Stomach smooth muscle (tissue), 2 donors: ENCODE measurements at regions not wholly inside any gene's neighbourhood (a gene's known extent, or its start where the extent isn't known, plus 50 kb on each side); places are given as distances from the start of the nearest gene placed in this dataset.
"Not testable (repeated sequence)": the region's sequence is repeated elsewhere in the genome, so short reads cannot be mapped to it uniquely, and the experiment has no call there.

ENCODE experiments used
- H3K27ac ChIP-seq: one replicate; pipeline ENCODE4 v1.7.0; 2013; ENCODE audit warnings: mild to moderate bottlenecking, low read length, inconsistent platforms
- H3K27me3 ChIP-seq, 2 donors: one replicate each; pipeline ENCODE4 v1.7.0; 2013; ENCODE audit warnings: low read length in 2 of 2; ENCODE audit not compliant: insufficient read depth in 2 of 2, control insufficient read depth in 1 of 2
- H3K36me3 ChIP-seq, 2 donors: one replicate each; pipeline ENCODE4 v1.7.0; 2013; ENCODE audit warnings: low read length in 2 of 2; ENCODE audit not compliant: control insufficient read depth in 2 of 2, insufficient read depth in 2 of 2
- H3K4me1 ChIP-seq: one replicate; pipeline ENCODE4 v1.7.0; 2013; ENCODE audit warnings: low read length; ENCODE audit not compliant: control insufficient read depth, insufficient read depth
- H3K4me3 ChIP-seq, 2 donors: one replicate each; pipeline ENCODE4 v1.7.0; 2013; ENCODE audit warnings: low read length in 2 of 2
- H3K9ac ChIP-seq, 2 donors: one replicate each; pipeline ENCODE4 v1.7.0; 2013; ENCODE audit warnings: low read length in 2 of 2, mild to moderate bottlenecking in 1 of 2
- H3K9me3 ChIP-seq, 2 donors: one replicate each; pipeline ENCODE4 v1.7.0; 2013; ENCODE audit warnings: low read length in 2 of 2; ENCODE audit not compliant: control insufficient read depth in 2 of 2
- donor health status: healthy.
- donor health status: Pancreatic carcinoma.

- Histone ChIP-seq H3K27me3 (no peaks in the 10 kb centered on the region), H3K9ac (no peak overlapping the region), H3K27ac (no peak overlapping the region), H3K36me3 (no peaks in the 10 kb centered on the region), H3K4me3 (no peak overlapping the region), H3K4me1 (no peaks in the 10 kb centered on the region), H3K9me3 (no peaks in the 10 kb centered on the region)
These were observed 376.2 kb upstream of the SEMA3C start for GRCh38 chr7:81294897-81295515.

DNA sequence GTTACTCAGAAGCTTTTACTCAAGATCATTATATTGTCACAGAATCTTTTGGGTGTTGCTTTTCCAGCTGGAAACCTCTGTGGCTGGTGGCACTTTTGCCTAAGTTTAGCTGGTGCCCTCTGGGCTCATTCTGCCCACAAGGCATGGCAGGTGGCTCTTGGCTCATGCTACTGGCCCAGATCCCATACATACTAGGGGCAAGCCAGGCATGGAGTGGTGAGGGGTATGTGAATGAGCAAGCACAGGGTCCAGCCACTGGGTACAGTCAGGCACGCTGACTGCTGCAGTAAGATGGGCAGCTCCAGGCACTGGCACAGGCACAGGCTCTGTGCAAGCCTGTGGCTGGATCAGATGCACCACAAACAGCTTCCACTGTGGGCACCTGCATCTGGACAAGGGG, 375.0 kb upstream of the SEMA3C start:
- Histone ChIP-seq H3K9me3 (no peaks in the 10 kb centered on the region), H3K27ac (no peak overlapping the region), H3K4me3 (no peak overlapping the region), H3K27me3 (no peaks in the 10 kb centered on the region), H3K4me1 (no peaks in the 10 kb centered on the region), H3K9ac (no peak overlapping the region), H3K36me3 (no peaks in the 10 kb centered on the region)

DNA sequence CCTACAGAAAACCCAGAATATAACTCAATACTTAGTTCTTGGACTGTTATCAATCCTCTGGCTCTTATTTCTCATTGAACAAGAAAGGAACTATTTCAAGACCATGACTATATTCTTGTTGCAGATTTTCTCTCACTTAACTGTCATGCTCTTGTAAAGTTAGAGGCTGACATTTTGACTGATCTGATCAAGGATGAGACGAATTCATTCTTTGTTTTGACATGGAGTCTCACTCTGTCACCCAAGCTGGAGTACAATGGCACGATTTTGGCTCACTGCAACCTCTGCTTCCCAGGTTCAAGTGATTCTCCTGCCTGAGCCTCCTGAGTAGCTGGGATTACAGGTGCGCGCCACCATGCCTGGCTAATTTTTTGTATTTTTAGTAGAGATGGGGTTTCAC, 367.9 kb upstream of the SEMA3C start:
- not testable (repeated sequence) for H3K36me3 ChIP-seq, H3K9me3 ChIP-seq, H3K27ac ChIP-seq, H3K4me1 ChIP-seq, H3K9ac ChIP-seq, H3K27me3 ChIP-seq, H3K4me3 ChIP-seq

- H3K4me3 ChIP-seq: no peak overlapping the region
- H3K27me3 ChIP-seq: no peaks in the 10 kb centered on the region
- no peak overlapping the region for H3K9ac ChIP-seq
- no peaks in the 10 kb centered on the region for H3K9me3 ChIP-seq
- no peaks in the 10 kb centered on the region for H3K36me3 ChIP-seq
- H3K27ac ChIP-seq: no peak overlapping the region
- no peaks in the 10 kb centered on the region for H3K4me1 ChIP-seq
These were observed 366.5 kb upstream of the SEMA3C start for GRCh38 chr7:81285142-81285871.

GRCh38 chr7:81284576-81284975, 365.7 kb upstream of the SEMA3C start:
- H3K27me3 ChIP-seq: no peaks in the 10 kb centered on the region
- H3K27ac ChIP-seq: no peak overlapping the region
- no peaks in the 10 kb centered on the region for H3K9me3 ChIP-seq
- no peaks in the 10 kb centered on the region for H3K36me3 ChIP-seq
- no peak overlapping the region for H3K4me3 ChIP-seq
- H3K4me1 ChIP-seq: no peaks in the 10 kb centered on the region
- H3K9ac ChIP-seq: no peak overlapping the region

DNA sequence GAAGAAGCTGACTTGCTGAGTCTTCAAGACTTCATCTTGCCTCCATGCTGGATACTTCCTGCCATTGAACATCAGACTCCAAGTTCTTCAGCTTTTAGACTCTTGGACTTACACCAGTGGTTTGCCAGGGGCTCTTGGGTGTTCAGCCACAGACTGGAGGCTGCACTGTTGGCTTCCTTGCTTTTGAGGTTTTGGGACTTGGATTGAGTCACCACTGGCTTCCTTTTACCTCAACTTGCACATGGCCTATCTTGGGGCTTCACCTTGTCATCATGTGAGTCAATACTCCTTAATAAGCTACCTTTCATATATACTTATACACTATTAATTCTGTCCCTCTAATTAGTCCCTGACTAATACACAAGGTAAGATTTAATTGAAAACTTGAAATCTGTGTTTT, 361.7 kb upstream of the SEMA3C start:
- Histone ChIP-seq H3K36me3 (no peaks in the 10 kb centered on the region), H3K9ac (no peak overlapping the region), H3K27ac (no peak overlapping the region), H3K4me3 (no peak overlapping the region), H3K27me3 (no peaks in the 10 kb centered on the region), H3K4me1 (no peaks in the 10 kb centered on the region), H3K9me3 (no peaks in the 10 kb centered on the region)

- H3K36me3 ChIP-seq: no peaks in the 10 kb centered on the region
These were observed 358.8 kb upstream of the SEMA3C start for GRCh38 chr7:81277691-81278090.

GRCh38 chr7:81273601-81274397, 354.9 kb upstream of the SEMA3C start:
- no peaks in the 10 kb centered on the region for H3K9me3 ChIP-seq
- no peaks in the 10 kb centered on the region for H3K27me3 ChIP-seq
- H3K27ac ChIP-seq: no peak overlapping the region
- H3K9ac ChIP-seq: no peak overlapping the region
- no peaks in the 10 kb centered on the region for H3K4me1 ChIP-seq
- no peak overlapping the region for H3K4me3 ChIP-seq
- no peaks in the 10 kb centered on the region for H3K36me3 ChIP-seq

More at GRCh38 chr7:81277691-81278090, 358.8 kb upstream of the SEMA3C start:
- H3K9ac ChIP-seq: no peak overlapping the region
- H3K4me3 ChIP-seq: no peak overlapping the region
- no peaks in the 10 kb centered on the region for H3K9me3 ChIP-seq
- no peaks in the 10 kb centered on the region for H3K27me3 ChIP-seq
- no peak overlapping the region for H3K27ac ChIP-seq
- no peaks in the 10 kb centered on the region for H3K4me1 ChIP-seq

- H3K27me3 ChIP-seq: no peaks in the 10 kb centered on the region
- H3K4me3 ChIP-seq: no peak overlapping the region
- H3K9ac ChIP-seq: no peak overlapping the region
- peaks cover 3% of the 10 kb centered on the region for H3K4me1 ChIP-seq
- H3K36me3 ChIP-seq: no peaks in the 10 kb centered on the region
- no peak overlapping the region for H3K27ac ChIP-seq
- no peaks in the 10 kb centered on the region for H3K9me3 ChIP-seq
These were observed 353.3 kb upstream of the SEMA3C start for GRCh38 chr7:81272176-81272575.

- Histone ChIP-seq H3K4me3 (no peak overlapping the region), H3K36me3 (no peaks in the 10 kb centered on the region), H3K4me1 (peaks cover 3% of the 10 kb centered on the region), H3K9me3 (peaks cover 4% of the 10 kb centered on the region in 2 donors), H3K9ac (no peak overlapping the region), H3K27ac (no peak overlapping the region), H3K27me3 (no peaks in the 10 kb centered on the region)
These were observed 349.7 kb upstream of the SEMA3C start for GRCh38 chr7:81268551-81268950.

DNA sequence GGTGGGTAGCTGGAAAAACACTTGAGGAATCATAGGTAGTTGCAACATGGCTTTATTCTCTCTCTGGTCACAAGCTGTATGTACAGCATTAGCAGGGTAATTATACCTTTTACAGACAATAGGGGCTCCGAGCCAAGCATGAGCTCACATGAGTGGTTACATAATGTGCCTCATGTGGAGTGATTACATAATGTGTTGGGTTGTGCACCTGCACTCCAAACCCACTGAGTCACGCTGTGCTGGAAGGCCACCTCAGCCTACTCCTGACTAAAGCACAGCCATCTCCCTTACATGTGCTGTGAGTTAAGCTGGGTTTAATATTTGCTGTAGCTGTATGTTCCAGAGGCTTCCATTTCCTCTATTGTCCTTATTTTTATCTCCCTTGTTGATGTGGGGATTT, 348.7 kb upstream of the SEMA3C start:
- Histone ChIP-seq H3K36me3 (no peaks in the 10 kb centered on the region), H3K4me3 (no peak overlapping the region), H3K4me1 (peaks cover 3% of the 10 kb centered on the region), H3K9me3 (peaks cover 4% of the 10 kb centered on the region in 2 donors), H3K27ac (no peak overlapping the region), H3K27me3 (no peaks in the 10 kb centered on the region), H3K9ac (no peak overlapping the region)
